ENCODE measurements at regions not wholly inside any gene's neighbourhood (a gene's known extent, or its start where the extent isn't known, plus 50 kb on each side); places are given as distances from the start of the nearest gene placed in this dataset.

DNA sequence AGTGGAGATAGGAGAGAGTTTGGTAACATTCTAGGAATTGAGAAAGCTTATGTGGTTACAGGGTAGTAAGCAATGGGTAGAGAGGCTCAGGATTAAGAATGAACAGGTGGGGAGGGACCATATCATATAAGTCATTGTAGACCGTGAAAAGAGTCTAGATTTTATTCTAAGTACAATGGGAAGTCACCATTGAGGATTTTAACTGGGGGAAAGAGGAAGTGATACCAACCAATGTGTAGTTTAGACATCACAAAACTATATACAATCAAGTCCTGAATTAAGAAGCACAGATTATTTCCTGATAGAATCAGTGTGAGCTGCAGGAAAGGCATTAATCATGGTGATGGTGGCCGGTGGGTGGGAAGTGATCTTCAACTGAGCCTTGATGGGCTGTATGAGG is 178.3 kb upstream of the ZIC3 start:
- RAD21 ChIA-PET (ENCODE audit: unreplicated experiment), result no interaction called here
- intact Hi-C loops (cut with micrococcal nuclease; ENCODE audit: unreplicated experiment) (no loop called here), in situ Hi-C loops (cut with MboI) (no loop called here)
- DNase-seq (ENCODE audit: low read depth, low spot score) (no peak), ATAC-seq (peak; percentile 46; the same call in 1 of the 3 replicates), FAIRE-seq (no peak)
- Histone ChIP-seq H3K27ac (ENCODE audit: control insufficient read depth, insufficient read depth) (no peak overlapping the region), H3K79me2 (ENCODE audit: control insufficient read depth, insufficient read depth, low read length) (no peaks in the 10 kb centered on the region), H3K9me3 (replicated peaks; ENCODE audit: control insufficient read depth, insufficient read depth, low read length) (no peaks in the 10 kb centered on the region), H3K4me3 (no peak overlapping the region), H3K36me3 (ENCODE audit: control insufficient read depth in 2 of 2, insufficient read depth in 2 of 2, low read length in 1 of 2) (no peaks in the 10 kb centered on the region), H4K20me1 (ENCODE audit: control insufficient read depth, insufficient read depth) (no peaks in the 10 kb centered on the region), H3K4me2 (ENCODE audit: control insufficient read depth, insufficient read depth) (no peak overlapping the region), H3K4me1 (ENCODE audit: control insufficient read depth, insufficient read depth, low read length) (no peaks in the 10 kb centered on the region), H3K9ac (ENCODE audit: control insufficient read depth, insufficient read depth, low read length) (no peak overlapping the region), H3K27me3 (replicated peaks in 1 of 2; ENCODE audit: control insufficient read depth in 2 of 2, insufficient read depth in 2 of 2, low read length in 1 of 2) (no peaks in the 10 kb centered on the region), H2AFZ (ENCODE audit: control insufficient read depth, low read depth, low read length) (no peak overlapping the region)
- POLR2A ChIA-PET, result no interaction called here
- SMC1A ChIA-PET (ENCODE audit: uncharacterized antibody, unreplicated experiment), result no interaction called here
- TF ChIP-seq SPI1 (IDR thresholded peaks at IDR 0.05; ENCODE audit: borderline replicate concordance, insufficient read depth, low read depth, low read length) (peak; percentile 79), POLR2A (IDR thresholded peaks at IDR 0.05; ENCODE audit: low read depth, low read length) (no peak)
- 23% methylated on average over 2 of the region's 2 CpGs for WGBS (ENCODE audit: insufficient coverage, insufficient replicate concordance, low lambda C conversion rate, missing lambda C conversion rate)
- BruUV-seq (replicated peaks), result no TSS peak
- CTCF ChIA-PET, result no interaction called here

DNA sequence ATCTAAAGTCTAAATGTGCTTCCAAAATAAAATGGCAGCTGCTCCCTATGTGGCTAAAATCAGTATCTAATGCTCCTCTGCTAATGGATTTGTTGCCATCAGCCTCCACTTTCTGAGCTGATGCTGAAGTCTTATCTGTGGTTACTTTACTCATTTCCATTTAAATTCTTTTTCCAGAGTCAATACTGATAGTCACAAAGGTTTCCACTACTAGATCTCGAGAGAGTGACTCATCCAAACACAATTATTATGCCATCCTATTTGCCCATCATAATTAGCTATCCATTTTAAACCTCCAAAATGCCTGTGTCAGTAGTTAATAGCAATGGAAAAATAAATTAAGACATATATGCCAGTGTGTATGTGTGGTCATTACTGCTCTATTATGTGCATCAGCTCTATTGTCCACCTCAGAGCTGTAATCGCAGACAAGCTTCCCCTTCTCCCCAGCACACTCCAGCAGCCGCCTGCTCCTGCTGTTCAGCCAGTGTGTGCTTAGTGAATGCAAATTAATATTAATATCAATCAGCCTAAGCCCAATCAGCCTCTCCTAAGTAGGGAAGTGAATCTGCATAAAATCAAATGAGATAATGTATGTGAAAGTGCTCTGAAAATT is 199.8 kb upstream of the ZIC3 start:
- 21% methylated on average over 3 of the region's 3 CpGs for WGBS (ENCODE audit: insufficient coverage, insufficient replicate concordance, low lambda C conversion rate, missing lambda C conversion rate)
- no TSS peak for BruUV-seq (replicated peaks)
- intact Hi-C loops (cut with micrococcal nuclease; ENCODE audit: unreplicated experiment) (no loop called here), in situ Hi-C loops (cut with MboI) (loop anchor here (5.0 kb wide), 1 partner anchor 51 kb away; no protein-coding TSS in a partner anchor)
- ChIA-PET SMC1A (ENCODE audit: uncharacterized antibody, unreplicated experiment) (interaction anchor here (0.9 kb wide), 1 partner anchor 12 kb away, joined by 3 read pairs; no protein-coding TSS in a partner anchor), CTCF (no interaction called here), POLR2A (no interaction called here), RAD21 (ENCODE audit: unreplicated experiment) (no interaction called here)
- no peaks in the 10 kb centered on the region for H3K4me1 ChIP-seq (ENCODE audit: control insufficient read depth, insufficient read depth, low read length)
- no peak overlapping the region for H3K4me2 ChIP-seq (ENCODE audit: control insufficient read depth, insufficient read depth)
- H2AFZ ChIP-seq (ENCODE audit: control insufficient read depth, low read depth, low read length), result no peak overlapping the region
- FAIRE-seq (no peak), DNase-seq (ENCODE audit: low read depth, low spot score) (no peak), ATAC-seq (no peak)
- no peaks in the 10 kb centered on the region for H3K36me3 ChIP-seq (ENCODE audit: control insufficient read depth in 2 of 2, insufficient read depth in 2 of 2, low read length in 1 of 2)
- H3K4me3 ChIP-seq, result no peak overlapping the region
- H3K27ac ChIP-seq (ENCODE audit: control insufficient read depth, insufficient read depth), result no peak overlapping the region
- H3K79me2 ChIP-seq (ENCODE audit: control insufficient read depth, insufficient read depth, low read length), result no peaks in the 10 kb centered on the region
- no peaks in the 10 kb centered on the region for H3K27me3 ChIP-seq (replicated peaks in 1 of 2; ENCODE audit: control insufficient read depth in 2 of 2, insufficient read depth in 2 of 2, low read length in 1 of 2)
- H3K9ac ChIP-seq (ENCODE audit: control insufficient read depth, insufficient read depth, low read length), result no peak overlapping the region
- no peaks in the 10 kb centered on the region for H3K9me3 ChIP-seq (replicated peaks; ENCODE audit: control insufficient read depth, insufficient read depth, low read length)
- H4K20me1 ChIP-seq (ENCODE audit: control insufficient read depth, insufficient read depth), result no peaks in the 10 kb centered on the region
- TF ChIP-seq SMARCA5 (IDR thresholded peaks at IDR 0.05), result no peak
- TF ChIP-seq NR2C1 (IDR thresholded peaks at IDR 0.05), result no peak
- TF ChIP-seq SRF (IDR thresholded peaks at IDR 0.05; ENCODE audit: low read depth in 2 of 2, low read length in 2 of 2), result no peak
- no peak for TF ChIP-seq RAD21 (IDR thresholded peaks at IDR 0.05; ENCODE audit: insufficient read depth, low read depth, low read length)
- TF ChIP-seq SPI1 (IDR thresholded peaks at IDR 0.05; ENCODE audit: borderline replicate concordance, insufficient read depth, low read depth, low read length), result no peak
- no peak for TF ChIP-seq SUPT20H (IDR thresholded peaks at IDR 0.05; ENCODE audit: borderline replicate concordance, control insufficient read depth, low read depth, low read length)
- TF ChIP-seq NFIC (IDR thresholded peaks at IDR 0.05; ENCODE audit: low read depth, low read length), result no peak
- no peak for TF ChIP-seq FOS (IDR thresholded peaks at IDR 0.05; ENCODE audit: borderline replicate concordance, extremely low read depth, insufficient read length)
- TF ChIP-seq, protein P1, sequence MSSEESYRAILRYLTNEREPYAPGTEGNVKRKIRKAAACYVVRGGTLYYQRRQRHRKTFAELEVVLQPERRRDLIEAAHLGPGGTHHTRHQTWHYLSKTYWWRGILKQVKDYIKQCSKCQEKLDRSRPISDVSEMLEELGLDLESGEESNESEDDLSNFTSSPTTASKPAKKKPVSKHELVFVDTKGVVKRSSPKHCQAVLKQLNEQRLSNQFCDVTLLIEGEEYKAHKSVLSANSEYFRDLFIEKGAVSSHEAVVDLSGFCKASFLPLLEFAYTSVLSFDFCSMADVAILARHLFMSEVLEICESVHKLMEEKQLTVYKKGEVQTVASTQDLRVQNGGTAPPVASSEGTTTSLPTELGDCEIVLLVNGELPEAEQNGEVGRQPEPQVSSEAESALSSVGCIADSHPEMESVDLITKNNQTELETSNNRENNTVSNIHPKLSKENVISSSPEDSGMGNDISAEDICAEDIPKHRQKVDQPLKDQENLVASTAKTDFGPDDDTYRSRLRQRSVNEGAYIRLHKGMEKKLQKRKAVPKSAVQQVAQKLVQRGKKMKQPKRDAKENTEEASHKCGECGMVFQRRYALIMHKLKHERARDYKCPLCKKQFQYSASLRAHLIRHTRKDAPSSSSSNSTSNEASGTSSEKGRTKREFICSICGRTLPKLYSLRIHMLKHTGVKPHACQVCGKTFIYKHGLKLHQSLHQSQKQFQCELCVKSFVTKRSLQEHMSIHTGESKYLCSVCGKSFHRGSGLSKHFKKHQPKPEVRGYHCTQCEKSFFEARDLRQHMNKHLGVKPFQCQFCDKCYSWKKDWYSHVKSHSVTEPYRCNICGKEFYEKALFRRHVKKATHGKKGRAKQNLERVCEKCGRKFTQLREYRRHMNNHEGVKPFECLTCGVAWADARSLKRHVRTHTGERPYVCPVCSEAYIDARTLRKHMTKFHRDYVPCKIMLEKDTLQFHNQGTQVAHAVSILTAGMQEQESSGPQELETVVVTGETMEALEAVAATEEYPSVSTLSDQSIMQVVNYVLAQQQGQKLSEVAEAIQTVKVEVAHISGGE (CRISPR knock-in tag; IDR thresholded peaks at IDR 0.05), result no peak
